NB4 (cell line): ENCODE measurements at regions not wholly inside any gene's neighbourhood (a gene's known extent, or its start where the extent isn't known, plus 50 kb on each side); places are given as distances from the start of the nearest gene placed in this dataset.

ENCODE experiments used
- DNase-seq: peaks from one replicate; pipeline ENCODE4 v3.0.0; 2010; ENCODE audit warnings: low read depth
- H3K4me3 ChIP-seq: one replicate; pipeline ENCODE4 v1.5.1; 2011; ENCODE audit warnings: mild to moderate bottlenecking, low read depth, low read length, moderate library complexity
- CTCF ChIP-seq: IDR thresholded peaks from one replicate; pipeline ENCODE4 v1.5.1; 2012; ENCODE audit warnings: low read depth, low read length
- MAX ChIP-seq: IDR thresholded peaks from 2 replicates; pipeline ENCODE4 v1.6.1; 2011; ENCODE audit warnings: low read depth, low read length
- MYC ChIP-seq: IDR thresholded peaks from 2 replicates; pipeline ENCODE4 v1.6.1; 2011; ENCODE audit warnings: low read depth, low read length
- POLR2A ChIP-seq: IDR thresholded peaks from 2 replicates; pipeline ENCODE4 v1.6.1; 2011; ENCODE audit warnings: mild to moderate bottlenecking; ENCODE audit not compliant: insufficient read length; ENCODE audit errors: extremely low read depth

DNA sequence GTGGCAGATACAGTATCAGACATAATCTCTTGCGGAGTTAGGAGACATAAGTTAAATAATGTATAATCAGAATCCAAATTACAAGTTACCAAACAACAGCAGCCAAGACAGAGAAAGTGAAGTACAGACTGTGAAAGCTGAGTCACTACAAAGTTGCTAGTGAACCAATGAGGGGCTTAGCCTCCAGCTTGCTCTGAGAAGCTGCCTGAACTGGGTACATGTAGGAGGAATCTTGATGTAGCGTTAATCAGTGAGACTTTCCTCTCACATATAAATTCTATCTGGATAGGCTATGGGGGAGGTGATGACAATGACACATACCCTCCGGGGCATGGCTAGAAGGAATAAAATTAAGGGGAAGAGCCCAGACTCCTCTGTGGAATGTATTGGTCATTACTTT is 1234.3 kb upstream of the DDX18 start:
- no peak for TF ChIP-seq CTCF
- TF ChIP-seq MAX: no peak
- no peak for TF ChIP-seq MYC
- TF ChIP-seq POLR2A: no peak

GRCh38 chr2:116582850-116583249 is 1231.6 kb upstream of the DDX18 start:
- H3K4me3 ChIP-seq: no peak overlapping the region
- TF ChIP-seq MYC (no peak), MAX (no peak)
- no peak for DNase-seq

More for the DNA sequence above, 1234.3 kb upstream of the DDX18 start:
- H3K4me3 ChIP-seq: no peak overlapping the region
- no peak for DNase-seq

GRCh38 chr2:116585669-116586327 is 1228.7 kb upstream of the DDX18 start:
- no peak overlapping the region for H3K4me3 ChIP-seq
- no peak for TF ChIP-seq MYC
- TF ChIP-seq CTCF: no peak
- no peak for TF ChIP-seq MAX
- TF ChIP-seq POLR2A: no peak
- DNase-seq: no peak

GRCh38 chr2:116586328-116586689 is 1228.2 kb upstream of the DDX18 start:
- DNase-seq: no peak
- TF ChIP-seq MYC (no peak), POLR2A (no peak), CTCF (no peak)
- no peak overlapping the region for H3K4me3 ChIP-seq
